H54 (cell line): ENCODE measurements at regions not wholly inside any gene's neighbourhood (a gene's known extent, or its start where the extent isn't known, plus 50 kb on each side); places are given as distances from the start of the nearest gene placed in this dataset.

Experiments
- DNase-seq: peaks from one replicate; pipeline ENCODE4 v3.0.0; 2011; ENCODE audit warnings: low spot score, mixed read lengths; ENCODE audit not compliant: insufficient read length
- FAIRE-seq: peaks from 3 replicates; lab custom pipeline; 2011; peaks lifted over from hg19 to GRCh38; lab: Jason Lieb, UNC
- POLR2A ChIP-seq: IDR thresholded peaks from 2 replicates; pipeline ENCODE4 v1.6.1; 2011; ENCODE audit warnings: low read depth, mild to moderate bottlenecking, low read length

- no peak for TF ChIP-seq POLR2A
These were observed 539.7 kb downstream of the GATA3 start for GRCh38 chr10:8594176-8594575.

GRCh38 chr10:8594711-8595110 lies 540.2 kb downstream of the GATA3 start:
- FAIRE-seq (no peak), DNase-seq (no peak)
- no peak for TF ChIP-seq POLR2A

More at GRCh38 chr10:8594176-8594575, 539.7 kb downstream of the GATA3 start:
- FAIRE-seq = no peak
- no peak for DNase-seq

- FAIRE-seq (no peak), DNase-seq (no peak)
- no peak for TF ChIP-seq POLR2A
These were observed 540.7 kb downstream of the GATA3 start for GRCh38 chr10:8595140-8595539.

DNA sequence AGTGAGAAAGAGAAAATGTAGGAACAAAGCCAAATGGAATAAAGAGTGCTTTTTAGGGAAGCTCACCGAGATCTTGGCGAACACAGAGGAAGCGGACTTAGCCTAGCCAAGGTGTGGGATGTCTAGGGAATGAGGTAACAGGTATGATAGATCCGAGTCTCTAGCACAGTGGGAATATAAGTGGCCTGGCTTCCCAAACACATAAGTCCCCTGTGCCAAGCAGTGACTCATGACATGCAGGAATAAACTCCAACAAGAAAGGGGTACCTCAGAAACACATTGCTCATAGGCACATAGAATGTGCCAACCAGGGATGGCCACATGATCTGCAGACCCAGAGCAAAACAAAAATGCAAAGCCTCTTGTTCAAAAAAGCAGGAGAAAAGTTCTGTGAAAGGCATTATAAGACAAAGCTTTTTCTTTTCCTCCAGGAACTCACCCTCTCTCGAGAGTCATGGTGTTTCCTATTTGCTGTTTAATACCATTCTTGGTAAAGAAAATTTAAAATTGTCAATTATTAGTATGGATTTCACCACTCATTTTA lies 542.5 kb downstream of the GATA3 start:
- TF ChIP-seq POLR2A = no peak
- no peak for DNase-seq
- no peak for FAIRE-seq

DNA sequence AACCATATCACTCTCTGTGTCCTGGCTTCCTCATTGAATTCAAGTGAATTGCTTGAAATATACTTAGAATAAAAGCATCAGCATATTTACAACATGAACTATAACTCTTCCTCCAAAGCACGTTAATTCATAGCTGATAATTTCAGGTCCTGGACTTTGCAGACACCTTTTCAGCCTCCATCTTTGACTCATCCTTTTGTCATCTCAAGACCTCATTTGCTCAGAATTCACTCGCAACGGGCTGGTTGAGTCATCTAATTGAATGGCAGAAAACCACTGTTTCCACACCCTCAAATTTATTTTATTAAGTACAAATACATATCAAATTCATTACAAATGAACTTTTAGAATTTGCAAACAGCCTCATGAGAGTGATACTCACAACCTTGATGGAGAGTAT lies 545.7 kb downstream of the GATA3 start:
- DNase-seq (no peak), FAIRE-seq (no peak)
- no peak for TF ChIP-seq POLR2A

DNA sequence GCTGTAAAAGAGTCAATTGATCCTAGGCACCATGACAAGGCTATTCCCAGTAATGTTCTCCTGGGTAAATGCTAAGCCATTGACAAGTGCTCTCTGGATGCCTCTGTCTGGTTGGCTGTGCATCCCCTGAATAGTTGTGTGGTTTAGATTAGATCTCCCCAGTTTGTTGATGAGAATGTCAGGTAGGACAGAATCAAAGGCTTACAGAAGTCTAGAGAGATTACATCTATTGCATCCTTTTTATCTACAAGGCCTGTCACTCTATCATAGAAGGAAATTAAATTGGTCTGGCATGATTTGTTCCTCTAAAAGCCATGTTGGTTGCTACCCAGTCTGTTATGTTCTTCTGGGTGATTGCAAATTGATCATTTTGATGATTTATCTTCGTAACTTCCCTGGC lies 548.3 kb downstream of the GATA3 start:
- no peak for FAIRE-seq
- DNase-seq = no peak
- TF ChIP-seq POLR2A = no peak

DNA sequence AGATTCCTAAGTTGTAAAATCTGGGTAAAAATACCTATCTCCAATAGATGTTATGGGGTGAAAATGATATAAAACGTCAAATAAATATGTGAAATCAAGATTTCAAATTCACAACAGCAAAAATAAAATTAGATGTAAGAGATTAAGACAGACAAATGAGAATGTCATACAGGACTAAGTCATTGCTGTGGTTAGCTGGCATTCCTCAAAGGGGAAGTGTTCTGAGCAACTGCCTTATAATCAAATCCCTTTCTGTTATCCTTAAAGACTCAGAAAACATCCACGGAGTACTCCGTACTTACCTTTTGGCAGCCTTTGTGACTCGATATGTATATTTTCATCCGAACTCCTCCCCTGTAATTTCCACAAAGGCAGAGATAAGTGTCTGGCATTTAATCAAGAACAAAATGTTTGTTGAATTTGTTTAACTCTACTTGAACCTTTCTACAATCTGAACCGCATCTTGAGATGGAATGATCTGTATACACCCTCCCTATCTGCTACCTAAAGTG lies 559.6 kb downstream of the GATA3 start:
- no peak for TF ChIP-seq POLR2A
- DNase-seq = no peak
- FAIRE-seq = no peak

GRCh38 chr10:8615118-8615517 lies 560.6 kb downstream of the GATA3 start:
- DNase-seq (no peak), FAIRE-seq (no peak)
- no peak for TF ChIP-seq POLR2A

- no peak for TF ChIP-seq POLR2A
- FAIRE-seq (no peak), DNase-seq (no peak)
These were observed 561.7 kb downstream of the GATA3 start for GRCh38 chr10:8616166-8616565.

GRCh38 chr10:8617792-8618191 lies 563.3 kb downstream of the GATA3 start:
- no peak for TF ChIP-seq POLR2A
- FAIRE-seq = no peak
- no peak for DNase-seq

- FAIRE-seq = no peak
- TF ChIP-seq POLR2A = no peak
- DNase-seq = no peak
These were observed 564.3 kb downstream of the GATA3 start for GRCh38 chr10:8618834-8619233.

GRCh38 chr10:8628351-8628750 lies 573.9 kb downstream of the GATA3 start:
- TF ChIP-seq POLR2A = no peak
- FAIRE-seq (no peak), DNase-seq (no peak)

DNA sequence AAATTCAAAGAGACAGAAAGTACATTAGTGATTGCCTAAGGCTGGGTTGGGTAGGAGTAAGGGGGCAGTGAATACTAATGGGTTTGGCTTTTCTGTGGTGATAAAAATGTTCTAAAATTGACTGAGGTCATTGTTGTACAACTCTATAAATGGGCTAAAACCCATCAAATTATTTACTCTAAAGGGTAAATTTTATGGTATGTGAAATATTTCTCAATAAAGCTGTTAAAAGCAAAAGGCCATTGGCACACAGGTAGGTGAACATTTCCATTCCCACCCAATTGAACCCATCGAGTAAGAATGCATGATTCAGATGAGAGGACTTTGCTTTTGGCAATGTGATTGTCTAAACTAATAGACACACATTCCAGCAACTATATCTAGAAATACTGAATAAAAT lies 579.4 kb downstream of the GATA3 start:
- FAIRE-seq (no peak), DNase-seq (no peak)
- no peak for TF ChIP-seq POLR2A

- FAIRE-seq = no peak
These were observed 581.9 kb downstream of the GATA3 start for GRCh38 chr10:8636371-8636770.

GRCh38 chr10:8637640-8638039 lies 583.2 kb downstream of the GATA3 start:
- no peak for FAIRE-seq
- TF ChIP-seq POLR2A = no peak
- no peak for DNase-seq

More at GRCh38 chr10:8636371-8636770, 581.9 kb downstream of the GATA3 start:
- no peak for DNase-seq
- TF ChIP-seq POLR2A = no peak

DNA sequence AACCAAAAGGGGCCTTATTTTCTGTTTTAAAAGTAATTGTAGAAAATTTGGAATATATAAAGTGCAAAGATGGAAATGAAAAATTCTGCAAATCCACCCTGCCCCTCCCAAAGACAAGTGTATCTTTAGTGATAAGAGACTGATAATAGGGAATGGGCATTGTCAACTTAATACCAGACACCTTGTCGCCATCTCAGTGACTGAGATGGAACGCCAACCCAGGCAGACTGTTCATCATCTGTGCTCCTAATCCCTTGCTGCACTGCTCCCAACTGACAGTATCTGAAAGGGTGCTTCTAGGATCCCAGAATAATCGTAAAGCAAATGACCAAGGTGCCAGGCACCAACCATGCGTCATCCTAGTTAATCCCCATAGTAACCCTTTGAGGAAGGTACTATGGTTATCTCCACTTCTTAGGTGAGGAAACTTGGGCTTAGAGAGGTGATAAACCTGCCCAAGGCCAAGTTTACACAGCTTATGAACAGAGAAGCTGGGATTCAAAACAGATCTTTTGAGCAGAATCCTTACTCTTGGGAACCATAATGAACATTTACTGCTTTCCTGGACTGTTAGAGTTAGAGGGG lies 583.7 kb downstream of the GATA3 start:
- DNase-seq = no peak
- no peak for TF ChIP-seq POLR2A
- no peak for FAIRE-seq
